GM18502 (cell line): ENCODE measurements at regions not wholly inside any gene's neighbourhood (a gene's known extent, or its start where the extent isn't known, plus 50 kb on each side); places are given as distances from the start of the nearest gene placed in this dataset.
"Not testable (repeated sequence)": the region's sequence is repeated elsewhere in the genome, so short reads cannot be mapped to it uniquely, and the experiment has no call there.

Experiments used
- ATAC-seq: cut with Tn5 transposase; IDR thresholded peaks from one replicate; pipeline ENCODE4 v1.9.1; 2021; ENCODE audit warnings: mild to moderate bottlenecking; ENCODE audit not compliant: unreplicated experiment, poor library complexity

- ATAC-seq = no peak
Measured at GRCh38 chr4:103895876-103896465, 176.2 kb upstream of the TACR3 start.

- ATAC-seq = no peak
Measured at GRCh38 chr4:103892586-103892985, 172.8 kb upstream of the TACR3 start.

GRCh38 chr4:103887191-103887590 is 167.4 kb upstream of the TACR3 start:
- no peak for ATAC-seq

GRCh38 chr4:103885152-103885551 is 165.4 kb upstream of the TACR3 start:
- ATAC-seq = no peak

- no peak for ATAC-seq
Measured at GRCh38 chr4:103867311-103867710, 147.5 kb upstream of the TACR3 start.

GRCh38 chr4:103853627-103854026 is 133.8 kb upstream of the TACR3 start:
- ATAC-seq = no peak

- ATAC-seq = no peak
Measured at GRCh38 chr4:103853146-103853545, 133.4 kb upstream of the TACR3 start.

- no peak for ATAC-seq
Measured at GRCh38 chr4:103845075-103845474, 125.3 kb upstream of the TACR3 start.

- ATAC-seq = no peak
Measured at GRCh38 chr4:103842637-103843239, 123.0 kb upstream of the TACR3 start.

GRCh38 chr4:103842076-103842475 is 122.3 kb upstream of the TACR3 start:
- no peak for ATAC-seq

- ATAC-seq = not testable (repeated sequence)
Measured at GRCh38 chr4:103810308-103810707, 90.5 kb upstream of the TACR3 start.

GRCh38 chr4:103802766-103803165 is 83.0 kb upstream of the TACR3 start:
- no peak for ATAC-seq

- ATAC-seq = no peak
Measured at GRCh38 chr4:103787057-103787456, 67.3 kb upstream of the TACR3 start.

GRCh38 chr4:103786593-103786992 is 66.8 kb upstream of the TACR3 start:
- peak; percentile 7 for ATAC-seq

- ATAC-seq = peak; percentile 90
Measured at GRCh38 chr4:103786014-103786413, 66.2 kb upstream of the TACR3 start.

- no peak for ATAC-seq
Measured at GRCh38 chr4:103778221-103778620, 58.4 kb upstream of the TACR3 start.

- no peak for ATAC-seq
Measured at GRCh38 chr4:103774326-103774825, 54.6 kb upstream of the TACR3 start.

- no peak for ATAC-seq
Measured at GRCh38 chr4:103773691-103774231, 54.0 kb upstream of the TACR3 start.
